ENCODE measurements at regions not wholly inside any gene's neighbourhood (a gene's known extent, or its start where the extent isn't known, plus 50 kb on each side); places are given as distances from the start of the nearest gene placed in this dataset.

GRCh38 chr16:80063713-80064069, 463.2 kb upstream of the MAF start:
- H3K9ac ChIP-seq (ENCODE audit: low read length): no peak overlapping the region
- DNase-seq: no peak
- no peaks in the 10 kb centered on the region for H3K4me1 ChIP-seq (ENCODE audit: insufficient read depth, low read length)
- H3K4me2 ChIP-seq (ENCODE audit: low read length): no peak overlapping the region
- no peak overlapping the region for H3K4me3 ChIP-seq (ENCODE audit: low read length)
- ChIA-PET CTCF (no interaction called here), POLR2A (ENCODE audit: unreplicated experiment) (no interaction called here)
- no peaks in the 10 kb centered on the region for H3K36me3 ChIP-seq (ENCODE audit: low read depth, low read length)
- H3K79me2 ChIP-seq (ENCODE audit: low read length): no peaks in the 10 kb centered on the region
- no peak for TF ChIP-seq EZH2 (IDR thresholded peaks at IDR 0.05; ENCODE audit: low read length, unreplicated experiment)
- TF ChIP-seq EZH2phosphoT487 (IDR thresholded peaks at IDR 0.05; ENCODE audit: borderline replicate concordance, low read length): no peak
- TF ChIP-seq, protein P1, sequence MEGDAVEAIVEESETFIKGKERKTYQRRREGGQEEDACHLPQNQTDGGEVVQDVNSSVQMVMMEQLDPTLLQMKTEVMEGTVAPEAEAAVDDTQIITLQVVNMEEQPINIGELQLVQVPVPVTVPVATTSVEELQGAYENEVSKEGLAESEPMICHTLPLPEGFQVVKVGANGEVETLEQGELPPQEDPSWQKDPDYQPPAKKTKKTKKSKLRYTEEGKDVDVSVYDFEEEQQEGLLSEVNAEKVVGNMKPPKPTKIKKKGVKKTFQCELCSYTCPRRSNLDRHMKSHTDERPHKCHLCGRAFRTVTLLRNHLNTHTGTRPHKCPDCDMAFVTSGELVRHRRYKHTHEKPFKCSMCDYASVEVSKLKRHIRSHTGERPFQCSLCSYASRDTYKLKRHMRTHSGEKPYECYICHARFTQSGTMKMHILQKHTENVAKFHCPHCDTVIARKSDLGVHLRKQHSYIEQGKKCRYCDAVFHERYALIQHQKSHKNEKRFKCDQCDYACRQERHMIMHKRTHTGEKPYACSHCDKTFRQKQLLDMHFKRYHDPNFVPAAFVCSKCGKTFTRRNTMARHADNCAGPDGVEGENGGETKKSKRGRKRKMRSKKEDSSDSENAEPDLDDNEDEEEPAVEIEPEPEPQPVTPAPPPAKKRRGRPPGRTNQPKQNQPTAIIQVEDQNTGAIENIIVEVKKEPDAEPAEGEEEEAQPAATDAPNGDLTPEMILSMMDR (conservative IDR thresholded peaks at IDR 0.05; ENCODE audit: low read depth, low read length): no peak
- BruUV-seq (replicated peaks): no TSS peak
- no peaks in the 10 kb centered on the region for H4K20me1 ChIP-seq (ENCODE audit: low read length)
- H3K9me2 ChIP-seq (replicated peaks; ENCODE audit: low read length): no peaks in the 10 kb centered on the region
- H3K9me3 ChIP-seq (ENCODE audit: low read length): no peaks in the 10 kb centered on the region
- H2AFZ ChIP-seq (ENCODE audit: low read length): no peak overlapping the region
- H3K27me3 ChIP-seq (ENCODE audit: low read length): no peaks in the 10 kb centered on the region
- H3K27ac ChIP-seq (ENCODE audit: low read length): no peak overlapping the region
- intact Hi-C loops (cut with micrococcal nuclease): no loop called here
- ATAC-seq: no peak
- no peaks in the 10 kb centered on the region for H3F3A ChIP-seq (ENCODE audit: low read length, unreplicated experiment)

GRCh38 chr16:80063031-80063712, 462.6 kb upstream of the MAF start:
- H3K79me2 ChIP-seq (ENCODE audit: low read length): no peaks in the 10 kb centered on the region
- H3K4me1 ChIP-seq (ENCODE audit: insufficient read depth, low read length): no peaks in the 10 kb centered on the region
- H3K9me3 ChIP-seq (ENCODE audit: low read length): no peaks in the 10 kb centered on the region
- POLR2A ChIA-PET (ENCODE audit: unreplicated experiment): no interaction called here
- no peak for ATAC-seq
- H3K4me3 ChIP-seq (ENCODE audit: low read length): no peak overlapping the region
- no peaks in the 10 kb centered on the region for H3K9me2 ChIP-seq (replicated peaks; ENCODE audit: low read length)
- no peak overlapping the region for H2AFZ ChIP-seq (ENCODE audit: low read length)
- TF ChIP-seq EZH2phosphoT487 (IDR thresholded peaks at IDR 0.05; ENCODE audit: borderline replicate concordance, low read length): no peak
- TF ChIP-seq, protein P1 (conservative IDR thresholded peaks at IDR 0.05; ENCODE audit: low read depth, low read length): no peak
- no peak for TF ChIP-seq EZH2 (IDR thresholded peaks at IDR 0.05; ENCODE audit: low read length, unreplicated experiment)
- CTCF ChIA-PET: no interaction called here
- no peak overlapping the region for H3K9ac ChIP-seq (ENCODE audit: low read length)
- intact Hi-C loops (cut with micrococcal nuclease): no loop called here
- no peaks in the 10 kb centered on the region for H3F3A ChIP-seq (ENCODE audit: low read length, unreplicated experiment)
- BruUV-seq (replicated peaks): no TSS peak
- no peaks in the 10 kb centered on the region for H4K20me1 ChIP-seq (ENCODE audit: low read length)
- H3K27me3 ChIP-seq (ENCODE audit: low read length): peaks cover 4% of the 10 kb centered on the region
- no peak overlapping the region for H3K27ac ChIP-seq (ENCODE audit: low read length)
- no peak overlapping the region for H3K4me2 ChIP-seq (ENCODE audit: low read length)
- no peak for DNase-seq
- no peaks in the 10 kb centered on the region for H3K36me3 ChIP-seq (ENCODE audit: low read depth, low read length)

GRCh38 chr16:80062361-80063030, 462.0 kb upstream of the MAF start:
- Histone ChIP-seq H3K27ac (ENCODE audit: low read length) (no peak overlapping the region), H3K9ac (ENCODE audit: low read length) (no peak overlapping the region), H3K27me3 (ENCODE audit: low read length) (peaks cover 10% of the 10 kb centered on the region), H3K79me2 (ENCODE audit: low read length) (no peaks in the 10 kb centered on the region), H2AFZ (ENCODE audit: low read length) (no peak overlapping the region), H3K9me2 (replicated peaks; ENCODE audit: low read length) (no peaks in the 10 kb centered on the region), H3K4me1 (ENCODE audit: insufficient read depth, low read length) (no peaks in the 10 kb centered on the region), H3K9me3 (ENCODE audit: low read length) (no peaks in the 10 kb centered on the region), H3K4me2 (ENCODE audit: low read length) (no peak overlapping the region), H4K20me1 (ENCODE audit: low read length) (no peaks in the 10 kb centered on the region), H3K36me3 (ENCODE audit: low read depth, low read length) (no peaks in the 10 kb centered on the region), H3K4me3 (ENCODE audit: low read length) (no peak overlapping the region), H3F3A (ENCODE audit: low read length, unreplicated experiment) (no peaks in the 10 kb centered on the region)
- DNase-seq: no peak
- BruUV-seq (replicated peaks): no TSS peak
- CTCF ChIA-PET: no interaction called here
- POLR2A ChIA-PET (ENCODE audit: unreplicated experiment): no interaction called here
- ATAC-seq: no peak
- intact Hi-C loops (cut with micrococcal nuclease): no loop called here
- TF ChIP-seq, protein P1 (conservative IDR thresholded peaks at IDR 0.05; ENCODE audit: low read depth, low read length): no peak
- TF ChIP-seq EZH2phosphoT487 (IDR thresholded peaks at IDR 0.05; ENCODE audit: borderline replicate concordance, low read length) (no peak), EZH2 (IDR thresholded peaks at IDR 0.05; ENCODE audit: low read length, unreplicated experiment) (no peak)

Measured in PC-3 (cell line).